MCF 10A (cell line): ENCODE measurements at regions not wholly inside any gene's neighbourhood (a gene's known extent, or its start where the extent isn't known, plus 50 kb on each side); places are given as distances from the start of the nearest gene placed in this dataset.

Source experiments
- BruUV-seq: library from RNA; stranded (reverse); fragments of 400-500 nt; replicated peaks from 2 replicates; lab custom pipeline; 2021; lab: Mats Ljungman, UMichigan
- CTCF ChIA-PET: fragments of 300-600 bp; sonication (Branson Sonifier 250); formaldehyde crosslinking; extraction: SDS; loops from one replicate; lab custom pipeline; 2021; ENCODE audit warnings: antibody characterized with exemption, inconsistent platforms; lab: Yijun Ruan, JAX
- POLR2A ChIA-PET: fragments of 300-600, 350-650 bp; sonication (Branson Sonifier 250); formaldehyde crosslinking; extraction: SDS; loops from one replicate; lab custom pipeline; 2020; ENCODE audit warnings: antibody characterized with exemption, inconsistent platforms; lab: Yijun Ruan, JAX
- DNase-seq: peaks from one replicate; pipeline ENCODE4 v3.0.0-alpha.2; 2018; ENCODE audit not compliant: unreplicated experiment
- H3K27ac Mint-ChIP-seq: one replicate; pipeline ENCODE4 v1.8.0; 2022; ENCODE audit warnings: mild to moderate bottlenecking, low read depth, mixed read lengths; ENCODE audit not compliant: unreplicated experiment
- H3K27me3 Mint-ChIP-seq: one replicate; pipeline ENCODE4 v1.8.0; 2022; ENCODE audit warnings: mixed read lengths; ENCODE audit not compliant: insufficient read depth, unreplicated experiment
- H3K36me3 Mint-ChIP-seq: one replicate; pipeline ENCODE4 v1.8.0; 2022; ENCODE audit warnings: mild to moderate bottlenecking, moderate library complexity, mixed read lengths; ENCODE audit not compliant: insufficient read depth, unreplicated experiment
- H3K4me1 Mint-ChIP-seq: one replicate; pipeline ENCODE4 v1.8.0; 2022; ENCODE audit warnings: mixed read lengths; ENCODE audit not compliant: insufficient read depth, unreplicated experiment
- H3K4me3 Mint-ChIP-seq: one replicate; pipeline ENCODE4 v1.8.0; 2022; ENCODE audit warnings: mild to moderate bottlenecking, moderate library complexity, mixed read lengths; ENCODE audit not compliant: unreplicated experiment
- H3K9me3 Mint-ChIP-seq: one replicate; pipeline ENCODE4 v1.8.0; 2022; ENCODE audit warnings: mixed read lengths; ENCODE audit not compliant: unreplicated experiment
- intact Hi-C: fragments of 100-400 bp; cut with micrococcal nuclease; formaldehyde crosslinking; loops from 2 replicates; pipeline ENCODE4 v1.14.1; 2022
- TF ChIP-seq, protein P1 (sequence below): fragments of 200-600 bp; IDR thresholded peaks from one replicate; pipeline ENCODE4 v1.8.0; 2022; ENCODE audit warnings: antibody characterized with exemption, mild to moderate bottlenecking; ENCODE audit not compliant: unreplicated experiment

DNA sequence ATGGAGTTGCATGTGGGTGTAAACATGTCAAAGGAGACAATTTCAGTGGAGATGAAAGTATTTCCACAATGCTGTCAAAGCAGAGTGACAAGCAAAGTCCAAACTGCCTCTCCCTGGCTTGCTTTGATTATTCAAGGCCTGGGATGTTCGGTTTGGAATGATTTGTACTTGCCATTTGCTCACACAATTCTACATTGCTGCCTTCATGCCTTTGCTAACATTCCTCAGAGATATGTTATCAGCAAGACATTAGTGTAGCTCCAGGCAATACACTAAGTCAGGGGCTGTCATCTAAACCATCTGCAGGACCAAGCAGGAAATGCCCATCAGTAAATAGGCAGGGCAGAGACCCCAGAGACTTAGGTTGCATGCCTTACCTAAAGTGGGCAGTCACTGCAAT is 79.6 kb upstream of the C1QTNF7 start:
- intact Hi-C loops, result no loop called here
- Mint-ChIP-seq H3K9me3 (no peaks in the 10 kb centered on the region), H3K4me1 (peaks cover 13% of the 10 kb centered on the region), H3K27ac (no peak overlapping the region), H3K36me3 (no peaks in the 10 kb centered on the region), H3K4me3 (no peak overlapping the region), H3K27me3 (no peaks in the 10 kb centered on the region)
- ChIA-PET CTCF (interaction anchor here (0.6 kb wide), 1 partner anchor 47 kb away, joined by 3 read pairs; no protein-coding TSS in a partner anchor), POLR2A (interaction anchor here (0.6 to 0.8 kb wide), 3 partner anchors 16 to 1642 kb away, joined by 3 to 4 read pairs (median 3); no protein-coding TSS in a partner anchor)
- BruUV-seq, result no TSS peak
- TF ChIP-seq, protein P1, sequence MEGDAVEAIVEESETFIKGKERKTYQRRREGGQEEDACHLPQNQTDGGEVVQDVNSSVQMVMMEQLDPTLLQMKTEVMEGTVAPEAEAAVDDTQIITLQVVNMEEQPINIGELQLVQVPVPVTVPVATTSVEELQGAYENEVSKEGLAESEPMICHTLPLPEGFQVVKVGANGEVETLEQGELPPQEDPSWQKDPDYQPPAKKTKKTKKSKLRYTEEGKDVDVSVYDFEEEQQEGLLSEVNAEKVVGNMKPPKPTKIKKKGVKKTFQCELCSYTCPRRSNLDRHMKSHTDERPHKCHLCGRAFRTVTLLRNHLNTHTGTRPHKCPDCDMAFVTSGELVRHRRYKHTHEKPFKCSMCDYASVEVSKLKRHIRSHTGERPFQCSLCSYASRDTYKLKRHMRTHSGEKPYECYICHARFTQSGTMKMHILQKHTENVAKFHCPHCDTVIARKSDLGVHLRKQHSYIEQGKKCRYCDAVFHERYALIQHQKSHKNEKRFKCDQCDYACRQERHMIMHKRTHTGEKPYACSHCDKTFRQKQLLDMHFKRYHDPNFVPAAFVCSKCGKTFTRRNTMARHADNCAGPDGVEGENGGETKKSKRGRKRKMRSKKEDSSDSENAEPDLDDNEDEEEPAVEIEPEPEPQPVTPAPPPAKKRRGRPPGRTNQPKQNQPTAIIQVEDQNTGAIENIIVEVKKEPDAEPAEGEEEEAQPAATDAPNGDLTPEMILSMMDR, result no peak
- DNase-seq, result no peak

DNA sequence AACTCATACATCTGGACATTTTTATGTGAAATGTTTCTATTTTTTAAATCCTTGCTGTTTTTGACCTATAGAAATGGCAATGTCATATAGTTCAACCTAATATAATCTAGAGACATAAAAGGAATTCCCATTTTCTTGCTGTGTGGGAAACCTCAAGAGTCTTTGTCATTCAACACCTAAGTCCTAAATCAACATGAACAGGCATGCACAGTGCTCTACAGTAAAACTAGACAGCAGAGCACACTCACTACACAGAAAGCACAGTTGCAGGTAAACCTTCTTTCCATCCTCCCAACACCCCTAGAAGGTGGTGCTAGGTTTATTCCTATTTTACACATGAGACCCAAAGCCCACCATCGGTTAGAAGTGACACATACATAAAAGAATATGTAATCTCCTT is 79.1 kb upstream of the C1QTNF7 start:
- TF ChIP-seq, protein P1, result no peak
- Mint-ChIP-seq H3K4me3 (no peak overlapping the region), H3K27ac (no peak overlapping the region), H3K9me3 (no peaks in the 10 kb centered on the region), H3K36me3 (no peaks in the 10 kb centered on the region), H3K27me3 (no peaks in the 10 kb centered on the region), H3K4me1 (peaks cover 8% of the 10 kb centered on the region)
- POLR2A ChIA-PET, result no interaction called here
- CTCF ChIA-PET, result no interaction called here
- BruUV-seq, result no TSS peak
- no peak for DNase-seq
- intact Hi-C loops, result no loop called here

DNA sequence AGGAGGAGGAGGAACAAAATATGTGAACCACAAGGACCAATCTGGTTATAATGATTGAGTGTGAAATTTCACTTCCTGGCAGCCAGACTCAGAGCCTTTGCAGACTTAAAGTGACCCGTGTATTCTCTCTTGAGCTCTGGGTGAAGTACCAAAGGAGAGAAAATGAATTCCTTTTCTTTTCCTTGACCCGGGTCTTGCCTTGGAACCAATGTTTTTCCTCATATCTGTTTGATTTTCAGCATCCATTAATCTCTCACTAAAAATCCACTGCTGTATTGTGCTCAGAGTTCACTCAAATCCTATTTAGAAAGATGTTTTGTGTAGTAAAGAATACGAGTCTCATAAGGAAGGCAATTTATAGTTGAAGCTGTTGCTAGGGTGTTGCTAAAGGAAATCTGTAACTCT is 78.3 kb upstream of the C1QTNF7 start:
- Mint-ChIP-seq H3K27me3 (no peaks in the 10 kb centered on the region), H3K4me1 (no peaks in the 10 kb centered on the region), H3K4me3 (no peak overlapping the region), H3K36me3 (no peaks in the 10 kb centered on the region), H3K9me3 (no peaks in the 10 kb centered on the region), H3K27ac (no peak overlapping the region)
- DNase-seq, result no peak
- BruUV-seq, result no TSS peak
- TF ChIP-seq, protein P1, result no peak
- ChIA-PET POLR2A (no interaction called here), CTCF (interaction anchor here (1.6 kb wide), 1 partner anchor 46 kb away, joined by 3 read pairs; no protein-coding TSS in a partner anchor)
- intact Hi-C loops, result no loop called here

DNA sequence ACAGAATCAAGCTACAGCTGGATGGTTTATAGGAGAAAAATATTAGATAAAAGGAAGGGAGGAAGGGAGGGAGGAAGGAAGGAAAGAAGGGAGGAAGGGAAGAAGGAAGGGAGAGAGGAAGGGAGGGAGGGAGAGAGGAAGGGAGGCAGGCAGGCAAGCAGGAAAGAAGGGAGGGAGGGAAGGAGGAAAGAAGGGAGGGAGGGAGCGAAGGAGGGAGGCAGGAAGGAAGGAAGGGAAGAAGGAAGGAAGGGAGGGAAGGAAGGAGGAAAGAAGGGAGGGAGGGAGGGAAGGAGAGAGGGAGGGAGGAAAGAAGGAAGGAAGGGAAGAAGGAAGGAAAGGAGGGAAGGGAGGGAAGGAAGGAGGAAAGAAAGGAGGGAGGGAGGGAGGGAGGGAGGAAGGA is 77.9 kb upstream of the C1QTNF7 start:
- DNase-seq, result no peak
- Mint-ChIP-seq H3K27me3 (no peaks in the 10 kb centered on the region), H3K4me1 (no peaks in the 10 kb centered on the region), H3K9me3 (no peaks in the 10 kb centered on the region), H3K27ac (no peak overlapping the region), H3K36me3 (no peaks in the 10 kb centered on the region), H3K4me3 (no peak overlapping the region)
- TF ChIP-seq, protein P1, result no peak
- ChIA-PET CTCF (interaction anchor here (1.6 kb wide), 1 partner anchor 46 kb away, joined by 3 read pairs; no protein-coding TSS in a partner anchor), POLR2A (no interaction called here)
- no TSS peak for BruUV-seq
- intact Hi-C loops, result no loop called here
